ENCODE measurements at regions not wholly inside any gene's neighbourhood (a gene's known extent, or its start where the extent isn't known, plus 50 kb on each side); places are given as distances from the start of the nearest gene placed in this dataset.

DNA sequence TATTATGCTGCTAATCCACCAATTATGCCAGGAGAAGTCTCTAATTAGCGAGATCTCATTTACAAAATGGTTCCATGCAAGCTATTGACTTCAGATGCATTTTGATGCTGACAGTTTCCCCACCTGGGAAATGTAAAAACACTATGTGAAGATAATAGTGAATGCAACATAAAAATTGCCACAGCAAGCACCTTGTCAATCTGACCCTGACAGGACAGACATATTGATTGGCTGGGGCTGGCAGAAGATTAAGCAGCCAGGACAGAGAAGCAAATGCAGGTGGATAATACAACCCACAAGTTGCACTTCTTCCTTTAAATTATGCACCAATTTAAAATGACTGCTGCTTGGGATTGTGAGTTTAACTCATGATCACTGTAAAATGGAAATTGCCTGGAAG, 642.8 kb upstream of the POT1 start:
- Histone ChIP-seq H3K36me3 (ENCODE audit: insufficient read depth, low read length) (no peaks in the 10 kb centered on the region), H3K4me3 (ENCODE audit: low read length) (no peak overlapping the region), H3K27me3 (ENCODE audit: insufficient read depth, low read length, poor library complexity, severe bottlenecking) (no peaks in the 10 kb centered on the region), H3K9me3 (ENCODE audit: low read length) (no peaks in the 10 kb centered on the region), H3K4me1 (ENCODE audit: insufficient read depth, low read length) (no peaks in the 10 kb centered on the region), H3K27ac (ENCODE audit: low read depth, low read length) (no peak overlapping the region)
- H3K9me3 Mint-ChIP-seq: peaks cover 2 to 21% (median 8%) of the 10 kb centered on the region in 5 donors
- H3K4me1 Mint-ChIP-seq: no peaks in the 10 kb centered on the region
- POLR2A ChIA-PET: no interaction called here
- no peak for DNase-seq
- no peaks in the 10 kb centered on the region for H3K36me3 Mint-ChIP-seq
- H3K27me3 Mint-ChIP-seq: no peaks in the 10 kb centered on the region
- H3K27ac Mint-ChIP-seq: no peak overlapping the region
- H3K4me3 Mint-ChIP-seq: no peak overlapping the region
- CTCF ChIA-PET: no interaction called here

DNA sequence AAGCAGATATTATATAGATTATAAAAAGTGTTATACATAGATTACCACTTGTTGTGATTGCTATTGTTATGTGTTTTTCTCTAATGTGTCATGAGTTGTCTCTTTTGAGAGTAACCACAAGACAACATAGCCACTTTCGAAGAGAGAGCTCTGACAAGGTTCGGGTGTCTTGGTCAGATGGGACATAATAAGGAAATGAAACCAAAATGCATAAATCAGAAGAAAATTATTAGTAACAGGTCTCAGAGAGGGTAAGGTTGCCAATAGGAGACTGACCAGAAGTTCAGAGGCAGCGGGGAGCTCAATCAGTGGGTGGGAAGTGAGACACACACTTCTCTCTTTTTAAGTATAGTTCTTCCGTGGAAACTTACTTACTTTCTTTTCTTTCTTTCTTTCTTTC, 639.2 kb upstream of the POT1 start:
- Mint-ChIP-seq H3K27ac (no peak overlapping the region), H3K36me3 (no peaks in the 10 kb centered on the region), H3K4me3 (no peak overlapping the region), H3K27me3 (no peaks in the 10 kb centered on the region), H3K9me3 (peaks cover 2 to 28% (median 8%) of the 10 kb centered on the region in 5 donors), H3K4me1 (no peaks in the 10 kb centered on the region)
- Histone ChIP-seq H3K27ac (ENCODE audit: low read depth, low read length) (no peak overlapping the region), H3K36me3 (ENCODE audit: insufficient read depth, low read length) (no peaks in the 10 kb centered on the region), H3K27me3 (ENCODE audit: insufficient read depth, low read length, poor library complexity, severe bottlenecking) (no peaks in the 10 kb centered on the region), H3K9me3 (ENCODE audit: low read length) (no peaks in the 10 kb centered on the region), H3K4me3 (ENCODE audit: low read length) (no peak overlapping the region), H3K4me1 (ENCODE audit: insufficient read depth, low read length) (no peaks in the 10 kb centered on the region)
- ChIA-PET POLR2A (no interaction called here), CTCF (no interaction called here)
- DNase-seq: no peak

GRCh38 chr7:125567686-125568085, 638.1 kb upstream of the POT1 start:
- no peak for DNase-seq
- CTCF ChIA-PET: no interaction called here
- H3K27me3 Mint-ChIP-seq: no peaks in the 10 kb centered on the region
- Histone ChIP-seq H3K27me3 (ENCODE audit: insufficient read depth, low read length, poor library complexity, severe bottlenecking) (no peaks in the 10 kb centered on the region), H3K9me3 (ENCODE audit: low read length) (no peaks in the 10 kb centered on the region), H3K36me3 (ENCODE audit: insufficient read depth, low read length) (no peaks in the 10 kb centered on the region), H3K4me3 (ENCODE audit: low read length) (no peak overlapping the region), H3K27ac (ENCODE audit: low read depth, low read length) (no peak overlapping the region), H3K4me1 (ENCODE audit: insufficient read depth, low read length) (no peaks in the 10 kb centered on the region)
- no peaks in the 10 kb centered on the region for H3K36me3 Mint-ChIP-seq
- no peaks in the 10 kb centered on the region for H3K4me1 Mint-ChIP-seq
- H3K4me3 Mint-ChIP-seq: no peak overlapping the region
- POLR2A ChIA-PET: interaction anchor here (0.7 kb wide), 1 partner anchor 39 kb away, joined by 3 read pairs; no protein-coding TSS in a partner anchor
- no peak overlapping the region for H3K27ac Mint-ChIP-seq
- peaks cover 4 to 25% (median 12%) of the 10 kb centered on the region in 5 donors for H3K9me3 Mint-ChIP-seq

GRCh38 chr7:125563964-125564529, 634.4 kb upstream of the POT1 start:
- Mint-ChIP-seq H3K27me3 (no peaks in the 10 kb centered on the region), H3K4me3 (no peak overlapping the region), H3K27ac (no peak overlapping the region), H3K9me3 (peaks cover 9 to 32% (median 15%) of the 10 kb centered on the region in 5 donors), H3K36me3 (no peaks in the 10 kb centered on the region), H3K4me1 (no peaks in the 10 kb centered on the region)
- DNase-seq: no peak
- Histone ChIP-seq H3K4me1 (ENCODE audit: insufficient read depth, low read length) (no peaks in the 10 kb centered on the region), H3K27me3 (ENCODE audit: insufficient read depth, low read length, poor library complexity, severe bottlenecking) (no peaks in the 10 kb centered on the region), H3K4me3 (ENCODE audit: low read length) (no peak overlapping the region), H3K36me3 (ENCODE audit: insufficient read depth, low read length) (no peaks in the 10 kb centered on the region), H3K27ac (ENCODE audit: low read depth, low read length) (no peak overlapping the region), H3K9me3 (ENCODE audit: low read length) (no peaks in the 10 kb centered on the region)
- CTCF ChIA-PET: no interaction called here
- POLR2A ChIA-PET: no interaction called here

- no peaks in the 10 kb centered on the region for H3K36me3 ChIP-seq (ENCODE audit: insufficient read depth, low read length)
- ChIA-PET CTCF (no interaction called here), POLR2A (no interaction called here)
- no peaks in the 10 kb centered on the region for H3K27me3 ChIP-seq (ENCODE audit: insufficient read depth, low read length, poor library complexity, severe bottlenecking)
- Mint-ChIP-seq H3K4me3 (no peak overlapping the region), H3K9me3 (peaks cover 8 to 37% (median 15%) of the 10 kb centered on the region in 5 donors), H3K27ac (no peak overlapping the region), H3K27me3 (no peaks in the 10 kb centered on the region), H3K4me1 (no peaks in the 10 kb centered on the region), H3K36me3 (no peaks in the 10 kb centered on the region)
- H3K4me1 ChIP-seq (ENCODE audit: insufficient read depth, low read length): no peaks in the 10 kb centered on the region
- DNase-seq: no peak
- H3K9me3 ChIP-seq (ENCODE audit: low read length): no peaks in the 10 kb centered on the region
- no peak overlapping the region for H3K27ac ChIP-seq (ENCODE audit: low read depth, low read length)
- H3K4me3 ChIP-seq (ENCODE audit: low read length): no peak overlapping the region
These were observed 633.9 kb upstream of the POT1 start for GRCh38 chr7:125563557-125563956.

GRCh38 chr7:125561006-125561405, 631.4 kb upstream of the POT1 start:
- H3K9me3 Mint-ChIP-seq: peaks cover 10 to 26% (median 15%) of the 10 kb centered on the region in 5 donors
- no peak overlapping the region for H3K4me3 Mint-ChIP-seq
- Histone ChIP-seq H3K27me3 (ENCODE audit: insufficient read depth, low read length, poor library complexity, severe bottlenecking) (no peaks in the 10 kb centered on the region), H3K4me3 (ENCODE audit: low read length) (no peak overlapping the region), H3K4me1 (ENCODE audit: insufficient read depth, low read length) (no peaks in the 10 kb centered on the region), H3K27ac (ENCODE audit: low read depth, low read length) (no peak overlapping the region), H3K36me3 (ENCODE audit: insufficient read depth, low read length) (no peaks in the 10 kb centered on the region), H3K9me3 (ENCODE audit: low read length) (no peaks in the 10 kb centered on the region)
- no peaks in the 10 kb centered on the region for H3K27me3 Mint-ChIP-seq
- H3K27ac Mint-ChIP-seq: no peak overlapping the region
- DNase-seq: no peak
- H3K4me1 Mint-ChIP-seq: no peaks in the 10 kb centered on the region
- ChIA-PET CTCF (no interaction called here), POLR2A (no interaction called here)
- no peaks in the 10 kb centered on the region for H3K36me3 Mint-ChIP-seq

- no peaks in the 10 kb centered on the region for H3K9me3 ChIP-seq (ENCODE audit: low read length)
- Mint-ChIP-seq H3K27me3 (no peaks in the 10 kb centered on the region), H3K4me3 (no peak overlapping the region), H3K4me1 (no peaks in the 10 kb centered on the region), H3K27ac (no peak overlapping the region), H3K36me3 (no peaks in the 10 kb centered on the region), H3K9me3 (peaks cover 11 to 23% (median 21%) of the 10 kb centered on the region in 5 donors)
- no peak overlapping the region for H3K4me3 ChIP-seq (ENCODE audit: low read length)
- ChIA-PET CTCF (interaction anchor here (0.7 kb wide), 1 partner anchor 41 kb away, joined by 3 read pairs; no protein-coding TSS in a partner anchor), POLR2A (no interaction called here)
- no peaks in the 10 kb centered on the region for H3K36me3 ChIP-seq (ENCODE audit: insufficient read depth, low read length)
- H3K4me1 ChIP-seq (ENCODE audit: insufficient read depth, low read length): no peaks in the 10 kb centered on the region
- no peak for DNase-seq
- no peaks in the 10 kb centered on the region for H3K27me3 ChIP-seq (ENCODE audit: insufficient read depth, low read length, poor library complexity, severe bottlenecking)
- no peak overlapping the region for H3K27ac ChIP-seq (ENCODE audit: low read depth, low read length)
These were observed 630.3 kb upstream of the POT1 start for GRCh38 chr7:125559921-125560320.

DNA sequence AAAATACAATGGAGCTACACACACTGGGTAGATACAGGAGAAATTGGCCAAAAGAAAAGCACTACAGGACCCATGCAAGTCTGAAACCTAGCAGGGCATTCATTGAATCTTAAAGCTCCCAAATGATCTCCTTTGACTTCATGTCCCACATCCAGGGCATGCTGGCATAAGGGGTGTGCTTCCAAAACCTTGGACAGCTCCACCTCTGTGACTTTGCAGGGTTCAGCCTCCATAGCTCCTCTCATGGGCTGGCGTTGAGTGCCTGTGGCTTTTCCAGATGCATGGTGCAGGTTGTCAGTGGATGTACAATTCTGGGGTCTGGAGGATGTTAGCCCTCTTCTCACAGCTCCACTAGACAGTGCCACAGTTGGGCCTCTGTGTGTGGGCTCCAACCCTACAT, 626.3 kb upstream of the POT1 start:
- Mint-ChIP-seq H3K36me3 (no peaks in the 10 kb centered on the region), H3K27ac (no peak overlapping the region), H3K27me3 (no peaks in the 10 kb centered on the region), H3K4me1 (no peaks in the 10 kb centered on the region), H3K4me3 (no peak overlapping the region), H3K9me3 (peaks cover 5 to 31% (median 14%) of the 10 kb centered on the region in 5 donors)
- ChIA-PET POLR2A (no interaction called here), CTCF (no interaction called here)
- Histone ChIP-seq H3K36me3 (ENCODE audit: insufficient read depth, low read length) (no peaks in the 10 kb centered on the region), H3K9me3 (ENCODE audit: low read length) (no peaks in the 10 kb centered on the region), H3K4me3 (ENCODE audit: low read length) (no peak overlapping the region), H3K27me3 (ENCODE audit: insufficient read depth, low read length, poor library complexity, severe bottlenecking) (no peaks in the 10 kb centered on the region), H3K4me1 (ENCODE audit: insufficient read depth, low read length) (no peaks in the 10 kb centered on the region), H3K27ac (ENCODE audit: low read depth, low read length) (no peak overlapping the region)
- no peak for DNase-seq

DNA sequence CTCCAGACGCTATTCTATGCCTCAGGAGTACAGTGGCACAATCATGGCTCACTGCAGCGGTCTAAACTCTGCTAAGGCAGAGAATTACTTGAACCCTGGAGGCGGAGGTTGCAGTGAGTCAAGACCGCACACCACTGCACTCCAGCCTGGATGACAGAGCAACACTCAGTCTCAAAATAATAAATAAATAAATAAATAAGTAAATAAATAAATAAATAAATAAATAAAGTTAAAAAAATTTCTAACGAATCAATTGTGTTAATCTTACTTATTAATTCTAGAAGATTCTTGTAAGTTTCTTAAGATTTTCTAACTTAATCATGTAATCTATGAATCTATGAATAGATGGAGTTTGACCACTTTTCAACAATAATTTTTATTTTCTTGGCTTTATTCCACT, 621.4 kb upstream of the POT1 start:
- H3K9me3 Mint-ChIP-seq: peaks cover 6 to 31% (median 6%) of the 10 kb centered on the region in 5 donors

More for the DNA sequence above, 621.4 kb upstream of the POT1 start:
- Histone ChIP-seq H3K27me3 (ENCODE audit: insufficient read depth, low read length, poor library complexity, severe bottlenecking) (no peaks in the 10 kb centered on the region), H3K36me3 (ENCODE audit: insufficient read depth, low read length) (no peaks in the 10 kb centered on the region), H3K4me3 (ENCODE audit: low read length) (no peak overlapping the region), H3K9me3 (ENCODE audit: low read length) (no peaks in the 10 kb centered on the region), H3K27ac (ENCODE audit: low read depth, low read length) (no peak overlapping the region), H3K4me1 (ENCODE audit: insufficient read depth, low read length) (no peaks in the 10 kb centered on the region)
- Mint-ChIP-seq H3K36me3 (no peaks in the 10 kb centered on the region), H3K4me3 (no peak overlapping the region), H3K27me3 (no peaks in the 10 kb centered on the region), H3K4me1 (no peaks in the 10 kb centered on the region), H3K27ac (no peak overlapping the region)
- POLR2A ChIA-PET: no interaction called here
- DNase-seq: no peak
- CTCF ChIA-PET: no interaction called here
